ENCODE measurements at regions not wholly inside any gene's neighbourhood (a gene's known extent, or its start where the extent isn't known, plus 50 kb on each side); places are given as distances from the start of the nearest gene placed in this dataset.
"Not testable (repeated sequence)": the region's sequence is repeated elsewhere in the genome, so short reads cannot be mapped to it uniquely, and the experiment has no call there.

DNA sequence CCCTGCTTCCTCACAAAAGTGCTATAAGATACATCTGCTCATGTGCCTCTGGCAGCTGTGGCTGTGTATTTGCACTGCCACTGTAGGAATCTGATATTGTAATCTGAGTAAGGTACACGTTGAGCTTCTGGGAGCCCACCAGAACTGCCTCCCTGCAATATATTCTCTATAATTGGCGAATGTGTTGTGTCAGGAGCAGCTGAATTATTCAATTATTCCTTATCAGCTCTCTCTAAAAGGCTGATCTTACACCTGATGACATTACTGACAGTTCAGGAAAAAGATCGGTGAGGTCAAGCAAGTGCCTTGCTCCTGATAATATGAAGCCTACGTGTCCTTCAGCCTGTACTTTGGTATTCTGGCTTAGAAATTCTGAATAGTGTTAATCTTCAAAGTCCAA, 1015.0 kb downstream of the CDH9 start:
- no peaks in the 10 kb centered on the region for H3K36me3 ChIP-seq (replicated peaks; ENCODE audit: control insufficient read depth, insufficient read depth, low read length)
- H3K27me3 ChIP-seq (ENCODE audit: control insufficient read depth, insufficient read depth, low read length): no peaks in the 10 kb centered on the region
- no peak overlapping the region for H3K4me3 ChIP-seq (ENCODE audit: insufficient read depth, low read depth, low read length)
- no peak for DNase-seq

DNA sequence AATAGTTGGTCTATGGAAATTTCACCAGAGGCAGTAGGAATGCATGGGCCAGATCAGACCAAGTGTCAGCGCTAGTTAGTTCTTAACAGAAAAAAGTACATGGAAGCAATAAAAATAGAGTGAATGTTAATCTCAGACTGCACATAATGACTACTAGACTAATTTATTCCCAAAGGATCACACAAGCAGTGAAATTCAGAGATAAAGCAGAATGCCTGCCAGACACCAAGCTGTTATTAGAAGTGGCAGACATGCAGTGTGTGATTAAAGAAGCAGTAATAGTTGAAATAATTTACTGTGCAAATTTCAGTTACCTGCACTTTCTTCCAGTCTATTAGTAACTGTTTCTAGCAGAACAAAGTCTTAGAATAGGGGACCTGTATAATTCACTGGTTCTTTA, 1024.2 kb downstream of the CDH9 start:
- Histone ChIP-seq H3K27me3 (ENCODE audit: control insufficient read depth, insufficient read depth, low read length) (no peaks in the 10 kb centered on the region), H3K4me3 (ENCODE audit: insufficient read depth, low read depth, low read length) (no peak overlapping the region), H3K36me3 (replicated peaks; ENCODE audit: control insufficient read depth, insufficient read depth, low read length) (no peaks in the 10 kb centered on the region)
- no peak for DNase-seq

DNA sequence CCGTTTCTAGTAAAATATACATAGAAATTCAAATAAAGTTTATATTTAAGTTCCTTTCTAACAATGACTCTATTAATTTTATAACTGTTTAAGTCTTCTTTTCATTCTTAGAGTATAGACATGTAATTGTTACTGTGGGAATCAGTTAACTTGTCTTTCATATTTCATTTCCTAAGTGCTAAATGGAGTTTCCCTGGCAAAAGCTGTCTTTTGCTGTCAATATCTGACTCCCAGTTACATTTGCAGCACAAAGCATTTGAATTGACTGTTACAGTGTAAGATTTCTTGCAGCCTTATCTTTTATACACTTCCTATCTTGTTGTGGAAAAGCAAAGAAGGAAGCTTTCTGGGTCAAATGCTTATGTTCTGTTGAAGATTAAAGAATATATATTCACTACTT, 1026.3 kb downstream of the CDH9 start:
- H3K4me3 ChIP-seq (ENCODE audit: insufficient read depth, low read depth, low read length): no peak overlapping the region
- no peak for DNase-seq
- H3K27me3 ChIP-seq (ENCODE audit: control insufficient read depth, insufficient read depth, low read length): no peaks in the 10 kb centered on the region
- no peaks in the 10 kb centered on the region; the same call in 1 of the 2 replicates for H3K36me3 ChIP-seq (replicated peaks; ENCODE audit: control insufficient read depth, insufficient read depth, low read length)

DNA sequence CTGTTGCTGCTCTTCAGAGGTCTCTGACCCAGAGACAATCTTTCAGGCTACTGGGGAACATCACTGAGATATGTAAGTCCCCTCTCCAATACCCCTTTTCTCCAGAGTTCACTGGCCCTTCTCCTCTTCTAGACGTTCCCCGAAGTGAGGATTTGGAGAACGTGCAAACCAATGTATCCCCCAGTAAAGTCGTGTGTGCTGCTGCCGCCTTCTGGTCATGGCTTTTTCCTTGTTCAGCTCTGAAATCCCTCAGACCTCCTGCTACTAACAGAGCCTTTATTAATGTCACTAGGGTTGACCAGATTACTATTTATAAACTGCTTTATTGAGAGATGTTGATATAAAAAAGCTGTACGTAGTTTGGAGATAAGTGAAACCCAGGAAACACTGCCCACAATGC, 1028.6 kb downstream of the CDH9 start:
- Histone ChIP-seq H3K4me3 (ENCODE audit: insufficient read depth, low read depth, low read length) (no peak overlapping the region), H3K27me3 (ENCODE audit: control insufficient read depth, insufficient read depth, low read length) (no peaks in the 10 kb centered on the region), H3K36me3 (replicated peaks; ENCODE audit: control insufficient read depth, insufficient read depth, low read length) (no peaks in the 10 kb centered on the region; the same call in 1 of the 2 replicates)
- DNase-seq: peak; percentile 8

DNA sequence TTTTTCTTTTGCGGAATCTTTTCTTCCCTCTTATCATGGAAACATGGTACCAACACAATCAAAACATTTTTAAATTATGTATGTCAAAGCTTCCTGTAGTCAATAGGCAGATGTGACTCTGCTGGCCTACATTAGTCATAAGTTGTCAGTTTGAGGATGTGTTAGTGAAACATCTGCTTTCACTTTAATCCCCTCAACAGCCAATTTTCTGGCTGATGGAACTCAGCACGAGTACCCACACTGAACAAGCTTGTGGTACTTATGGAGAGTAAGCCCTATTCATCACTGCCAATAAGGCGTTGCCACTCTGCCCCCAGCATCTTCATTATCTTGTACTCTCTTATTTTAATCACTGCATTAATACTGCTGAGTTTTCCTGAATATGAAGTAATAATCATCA, 1034.4 kb downstream of the CDH9 start:
- Histone ChIP-seq H3K4me3 (ENCODE audit: insufficient read depth, low read depth, low read length) (no peak overlapping the region), H3K27me3 (ENCODE audit: control insufficient read depth, insufficient read depth, low read length) (no peaks in the 10 kb centered on the region), H3K36me3 (replicated peaks; ENCODE audit: control insufficient read depth, insufficient read depth, low read length) (no peaks in the 10 kb centered on the region; the same call in 1 of the 2 replicates)
- DNase-seq: no peak

DNA sequence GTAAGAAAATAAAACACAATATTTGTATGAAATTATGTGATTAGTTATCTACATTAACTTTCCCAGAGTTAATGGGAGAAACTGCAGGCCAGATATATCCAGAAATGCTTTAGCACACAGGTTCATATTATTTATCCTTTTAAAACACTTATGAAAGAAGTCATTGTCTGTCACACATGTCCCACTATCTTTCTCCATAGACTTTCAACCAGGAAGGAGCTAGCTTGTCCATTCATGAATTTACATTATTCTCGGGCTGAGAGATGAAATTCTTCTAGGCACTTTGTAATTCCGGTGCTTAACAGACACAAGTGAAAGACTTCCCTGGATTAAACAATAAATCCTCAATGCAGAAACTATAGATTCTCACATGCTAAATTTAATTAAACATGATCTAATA, 1043.2 kb downstream of the CDH9 start:
- no peaks in the 10 kb centered on the region for H3K36me3 ChIP-seq (replicated peaks; ENCODE audit: control insufficient read depth, insufficient read depth, low read length)
- no peaks in the 10 kb centered on the region for H3K27me3 ChIP-seq (ENCODE audit: control insufficient read depth, insufficient read depth, low read length)
- no peak for DNase-seq
- H3K4me3 ChIP-seq (ENCODE audit: insufficient read depth, low read depth, low read length): no peak overlapping the region

DNA sequence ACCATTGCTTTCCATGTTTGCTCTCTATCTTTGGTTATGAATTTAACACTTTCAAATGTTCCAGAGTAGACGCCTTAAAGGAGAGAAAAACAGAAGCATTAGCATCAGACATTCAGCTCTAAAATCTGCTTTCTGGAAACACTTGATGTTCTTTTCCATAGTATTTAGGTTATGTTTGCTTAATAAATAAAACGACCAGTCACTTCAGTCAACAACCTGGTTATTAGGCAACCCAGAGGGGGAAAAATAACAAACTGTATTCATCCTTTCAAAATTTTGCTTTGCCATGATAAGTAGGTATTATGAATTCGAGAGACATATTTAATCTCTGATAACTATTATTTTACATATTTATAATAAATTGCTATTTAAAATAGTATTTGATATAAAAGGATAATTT, 1044.7 kb downstream of the CDH9 start:
- Histone ChIP-seq H3K36me3 (replicated peaks; ENCODE audit: control insufficient read depth, insufficient read depth, low read length) (no peaks in the 10 kb centered on the region), H3K4me3 (ENCODE audit: insufficient read depth, low read depth, low read length) (no peak overlapping the region), H3K27me3 (ENCODE audit: control insufficient read depth, insufficient read depth, low read length) (no peaks in the 10 kb centered on the region)
- no peak for DNase-seq

DNA sequence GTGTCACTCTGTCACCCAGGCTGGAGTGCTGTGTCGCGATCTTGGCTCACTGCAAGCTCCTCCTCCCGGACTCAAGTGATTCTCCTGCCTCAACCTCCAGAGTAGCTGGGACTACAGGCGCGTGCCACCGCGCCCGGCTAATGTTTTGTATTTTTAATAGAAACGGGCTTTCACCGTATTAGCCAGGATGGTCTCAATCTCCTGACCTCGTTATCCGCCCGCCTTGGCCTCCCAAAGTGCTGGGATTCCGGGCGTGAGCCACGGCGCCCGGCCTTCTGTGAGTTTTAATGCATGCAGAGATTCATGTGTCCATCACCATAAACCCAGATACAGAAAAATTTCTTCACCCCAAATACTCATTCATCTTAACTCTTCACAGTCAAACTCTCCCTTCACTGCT, 1046.7 kb downstream of the CDH9 start:
- no peak for DNase-seq
- no peaks in the 10 kb centered on the region for H3K36me3 ChIP-seq (replicated peaks; ENCODE audit: control insufficient read depth, insufficient read depth, low read length)
- H3K4me3 ChIP-seq (ENCODE audit: insufficient read depth, low read depth, low read length): no peak overlapping the region
- no peaks in the 10 kb centered on the region for H3K27me3 ChIP-seq (ENCODE audit: control insufficient read depth, insufficient read depth, low read length)

DNA sequence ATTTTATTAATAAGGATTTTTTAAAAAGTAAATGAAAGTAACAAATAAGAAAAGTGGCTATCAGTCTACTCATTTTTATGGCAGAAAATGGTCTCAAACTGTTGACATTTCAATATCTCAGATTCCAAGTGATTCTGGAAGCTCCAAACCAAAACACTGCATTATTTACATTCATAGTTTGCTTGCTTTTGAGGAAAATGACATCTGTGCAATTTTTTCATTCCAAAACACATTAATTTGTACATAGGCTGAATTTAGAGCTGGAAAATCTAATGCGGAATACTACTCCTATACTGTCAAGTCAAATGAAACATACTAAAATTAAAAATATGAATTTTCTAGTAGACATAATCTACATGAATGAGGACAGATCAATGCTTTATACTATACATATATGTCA, 1047.6 kb downstream of the CDH9 start:
- no peak for DNase-seq
- H3K27me3 ChIP-seq (ENCODE audit: control insufficient read depth, insufficient read depth, low read length): no peaks in the 10 kb centered on the region
- H3K36me3 ChIP-seq (replicated peaks; ENCODE audit: control insufficient read depth, insufficient read depth, low read length): no peaks in the 10 kb centered on the region
- H3K4me3 ChIP-seq (ENCODE audit: insufficient read depth, low read depth, low read length): no peak overlapping the region

DNA sequence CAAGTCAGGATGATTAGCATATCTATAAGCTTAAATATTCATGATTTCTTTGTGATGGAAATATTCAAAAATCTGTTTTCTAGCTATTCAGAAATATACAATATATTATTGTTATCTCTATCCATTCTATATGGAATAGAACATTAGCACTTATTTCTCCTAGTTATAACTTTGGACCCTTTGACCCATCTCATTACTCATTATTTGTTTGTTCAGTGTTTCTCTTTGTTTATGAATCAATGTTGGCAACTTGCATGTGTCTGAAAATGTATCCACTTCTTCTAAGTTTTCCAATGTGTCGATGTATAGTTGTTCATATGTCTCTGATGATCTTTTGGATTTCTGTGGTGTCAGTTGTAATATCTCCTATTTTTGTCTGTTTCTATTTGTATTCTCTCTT, 1059.3 kb downstream of the CDH9 start:
- DNase-seq: no peak
- Histone ChIP-seq H3K36me3 (replicated peaks; ENCODE audit: control insufficient read depth, insufficient read depth, low read length) (no peaks in the 10 kb centered on the region), H3K4me3 (ENCODE audit: insufficient read depth, low read depth, low read length) (no peak overlapping the region), H3K27me3 (ENCODE audit: control insufficient read depth, insufficient read depth, low read length) (no peaks in the 10 kb centered on the region)

DNA sequence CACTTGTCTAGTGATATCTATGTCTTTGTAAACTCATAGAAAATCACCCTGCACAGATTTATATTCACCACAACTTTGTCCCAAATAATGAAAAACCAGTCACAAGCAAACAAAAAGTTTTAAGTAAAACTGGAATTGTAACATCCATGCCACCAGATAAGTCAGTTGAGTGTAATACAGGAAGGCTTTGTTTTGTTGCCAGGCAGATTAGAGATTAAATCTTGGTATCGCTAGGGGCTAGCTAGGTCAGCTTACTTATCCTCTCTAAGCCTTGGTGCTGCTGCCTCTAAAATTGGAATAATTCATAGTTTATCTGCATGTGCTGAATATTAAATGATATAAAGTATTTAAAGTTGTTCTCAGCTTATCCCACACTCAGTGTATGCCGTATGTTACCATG, 1062.5 kb downstream of the CDH9 start:
- no peaks in the 10 kb centered on the region for H3K27me3 ChIP-seq (ENCODE audit: control insufficient read depth, insufficient read depth, low read length)
- no peak overlapping the region for H3K4me3 ChIP-seq (ENCODE audit: insufficient read depth, low read depth, low read length)
- no peaks in the 10 kb centered on the region for H3K36me3 ChIP-seq (replicated peaks; ENCODE audit: control insufficient read depth, insufficient read depth, low read length)
- DNase-seq: no peak

DNA sequence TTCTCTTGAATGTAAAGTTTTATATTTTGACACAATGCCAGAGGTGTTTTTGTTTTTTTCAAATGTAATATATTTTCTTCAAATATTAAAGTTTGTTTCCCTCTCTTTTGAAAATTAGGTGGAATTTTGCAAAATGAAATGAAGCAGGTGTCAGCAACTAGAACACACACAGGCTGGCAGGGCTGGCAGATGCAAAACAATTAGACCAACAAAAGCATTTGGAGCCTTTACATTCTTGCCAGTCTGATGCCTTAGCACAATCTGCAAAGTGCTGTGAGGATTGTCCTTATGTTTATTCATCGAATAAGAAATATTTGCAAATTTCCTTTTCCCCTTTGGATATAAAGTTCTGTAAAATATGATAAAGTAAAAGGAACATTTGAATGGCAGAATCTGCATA, 1063.9 kb downstream of the CDH9 start:
- H3K4me3 ChIP-seq (ENCODE audit: insufficient read depth, low read depth, low read length): no peak overlapping the region
- no peaks in the 10 kb centered on the region for H3K27me3 ChIP-seq (ENCODE audit: control insufficient read depth, insufficient read depth, low read length)

DNA sequence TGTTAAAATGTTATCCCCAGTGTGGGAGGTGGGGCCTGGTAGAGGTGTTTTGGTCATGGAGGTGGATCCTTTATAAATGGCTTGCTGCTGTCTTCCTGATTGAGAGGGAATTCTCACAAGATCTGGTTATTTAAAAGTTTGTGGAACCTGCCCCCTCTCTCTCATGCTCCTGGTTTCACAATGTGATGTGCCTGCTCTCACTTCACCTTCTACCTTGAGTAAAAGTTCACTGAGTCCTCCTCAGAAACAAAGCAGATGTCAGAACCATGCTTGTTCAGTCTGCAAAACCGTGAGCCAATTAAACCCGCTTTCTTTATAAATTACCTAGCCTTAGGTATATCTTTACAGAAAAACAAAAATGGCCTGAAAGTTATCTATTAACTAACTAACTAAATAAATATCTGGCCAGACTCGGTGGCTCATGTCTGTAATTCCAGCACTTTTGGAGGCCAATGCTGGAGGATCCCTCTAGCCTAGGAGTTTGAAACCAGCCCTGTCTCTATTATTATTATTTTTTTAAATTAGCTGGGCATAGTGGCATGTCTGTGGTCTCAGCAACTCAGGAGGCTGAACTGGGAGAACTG, 1067.4 kb downstream of the CDH9 start:
- H3K4me3 ChIP-seq (ENCODE audit: insufficient read depth, low read depth, low read length): no peak overlapping the region
- no peaks in the 10 kb centered on the region for H3K36me3 ChIP-seq (replicated peaks; ENCODE audit: control insufficient read depth, insufficient read depth, low read length)
- DNase-seq: no peak
- H3K27me3 ChIP-seq (ENCODE audit: control insufficient read depth, insufficient read depth, low read length): no peaks in the 10 kb centered on the region

More for the DNA sequence above, 1063.9 kb downstream of the CDH9 start:
- H3K36me3 ChIP-seq (replicated peaks; ENCODE audit: control insufficient read depth, insufficient read depth, low read length): no peaks in the 10 kb centered on the region
- DNase-seq: no peak

DNA sequence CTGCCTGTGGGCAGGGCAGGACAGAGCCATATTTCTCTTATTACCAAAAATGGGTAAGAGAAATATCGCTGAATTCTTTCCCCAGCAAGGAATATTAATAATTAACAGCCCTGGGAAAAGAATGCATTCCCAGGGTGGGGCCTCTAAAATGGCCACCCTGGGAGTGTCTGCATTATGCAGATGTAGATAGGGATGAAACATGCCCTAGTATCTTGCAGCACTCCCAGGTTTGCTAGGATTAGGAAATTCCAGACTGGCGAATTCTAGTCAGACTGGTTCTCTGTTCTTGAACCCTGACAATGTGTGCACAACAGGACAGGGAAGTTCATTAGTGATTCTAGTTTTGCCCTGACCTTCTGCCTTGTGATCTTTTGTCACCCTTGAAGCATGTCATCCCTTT, 1069.3 kb downstream of the CDH9 start:
- not testable (repeated sequence) for H3K36me3 ChIP-seq (replicated peaks; ENCODE audit: control insufficient read depth, insufficient read depth, low read length); H3K27me3 ChIP-seq (ENCODE audit: control insufficient read depth, insufficient read depth, low read length); DNase-seq; H3K4me3 ChIP-seq (ENCODE audit: insufficient read depth, low read depth, low read length)

DNA sequence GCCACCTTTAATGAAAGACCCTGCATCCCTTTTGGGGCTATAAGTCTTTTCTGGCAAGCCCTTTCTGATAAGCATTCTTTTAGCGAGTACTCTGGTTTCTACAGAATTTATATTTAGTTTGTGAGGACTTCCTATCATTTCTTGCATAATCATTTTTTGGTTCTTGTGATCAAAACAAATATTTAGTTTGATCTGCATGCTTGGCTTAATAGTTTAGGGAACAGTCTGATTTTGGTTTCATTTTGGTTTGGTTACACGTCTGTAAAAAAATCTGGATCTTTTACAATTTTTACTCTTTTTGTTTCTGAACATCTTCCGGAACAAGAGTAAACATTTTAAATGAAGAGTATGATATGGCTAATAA, 1074.4 kb downstream of the CDH9 start:
- Histone ChIP-seq H3K4me3 (ENCODE audit: insufficient read depth, low read depth, low read length) (no peak overlapping the region), H3K36me3 (replicated peaks; ENCODE audit: control insufficient read depth, insufficient read depth, low read length) (no peaks in the 10 kb centered on the region), H3K27me3 (ENCODE audit: control insufficient read depth, insufficient read depth, low read length) (no peaks in the 10 kb centered on the region)
- DNase-seq: no peak

Data from H7 (cell line).